ENCODE measurements at regions not wholly inside any gene's neighbourhood (a gene's known extent, or its start where the extent isn't known, plus 50 kb on each side); places are given as distances from the start of the nearest gene placed in this dataset.

DNA sequence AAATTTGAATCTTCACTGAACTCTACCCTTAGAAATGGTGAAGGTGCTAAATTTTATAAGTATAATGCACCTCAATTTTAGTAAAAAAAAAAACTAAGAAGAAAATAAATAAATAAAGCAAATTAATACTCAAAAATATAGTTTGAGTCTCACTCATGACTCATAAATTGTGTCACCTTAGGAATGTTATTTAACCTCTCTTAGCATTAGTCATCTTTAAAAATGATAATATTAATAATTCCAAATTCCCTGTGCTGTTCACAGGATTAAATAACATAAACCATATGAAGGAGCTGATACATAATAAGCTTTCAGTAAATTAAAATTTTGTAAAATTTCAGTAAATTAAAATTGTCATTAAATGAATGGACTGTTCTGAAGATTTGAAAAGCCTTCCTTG, 339.8 kb upstream of the RGMB start:
- intact Hi-C loops (cut with DNase I, micrococcal nuclease), result no loop called here
- TF ChIP-seq, protein P1, sequence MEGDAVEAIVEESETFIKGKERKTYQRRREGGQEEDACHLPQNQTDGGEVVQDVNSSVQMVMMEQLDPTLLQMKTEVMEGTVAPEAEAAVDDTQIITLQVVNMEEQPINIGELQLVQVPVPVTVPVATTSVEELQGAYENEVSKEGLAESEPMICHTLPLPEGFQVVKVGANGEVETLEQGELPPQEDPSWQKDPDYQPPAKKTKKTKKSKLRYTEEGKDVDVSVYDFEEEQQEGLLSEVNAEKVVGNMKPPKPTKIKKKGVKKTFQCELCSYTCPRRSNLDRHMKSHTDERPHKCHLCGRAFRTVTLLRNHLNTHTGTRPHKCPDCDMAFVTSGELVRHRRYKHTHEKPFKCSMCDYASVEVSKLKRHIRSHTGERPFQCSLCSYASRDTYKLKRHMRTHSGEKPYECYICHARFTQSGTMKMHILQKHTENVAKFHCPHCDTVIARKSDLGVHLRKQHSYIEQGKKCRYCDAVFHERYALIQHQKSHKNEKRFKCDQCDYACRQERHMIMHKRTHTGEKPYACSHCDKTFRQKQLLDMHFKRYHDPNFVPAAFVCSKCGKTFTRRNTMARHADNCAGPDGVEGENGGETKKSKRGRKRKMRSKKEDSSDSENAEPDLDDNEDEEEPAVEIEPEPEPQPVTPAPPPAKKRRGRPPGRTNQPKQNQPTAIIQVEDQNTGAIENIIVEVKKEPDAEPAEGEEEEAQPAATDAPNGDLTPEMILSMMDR (IDR thresholded peaks at IDR 0.05), result no peak
- no peak for DNase-seq
- Histone ChIP-seq H3K9me3 (peaks cover 17% of the 10 kb centered on the region), H3K36me3 (ENCODE audit: low read depth) (no peaks in the 10 kb centered on the region), H3K4me3 (no peak overlapping the region), H3K4me1 (ENCODE audit: low read depth) (peaks cover 2% of the 10 kb centered on the region)
- no peak for ATAC-seq

DNA sequence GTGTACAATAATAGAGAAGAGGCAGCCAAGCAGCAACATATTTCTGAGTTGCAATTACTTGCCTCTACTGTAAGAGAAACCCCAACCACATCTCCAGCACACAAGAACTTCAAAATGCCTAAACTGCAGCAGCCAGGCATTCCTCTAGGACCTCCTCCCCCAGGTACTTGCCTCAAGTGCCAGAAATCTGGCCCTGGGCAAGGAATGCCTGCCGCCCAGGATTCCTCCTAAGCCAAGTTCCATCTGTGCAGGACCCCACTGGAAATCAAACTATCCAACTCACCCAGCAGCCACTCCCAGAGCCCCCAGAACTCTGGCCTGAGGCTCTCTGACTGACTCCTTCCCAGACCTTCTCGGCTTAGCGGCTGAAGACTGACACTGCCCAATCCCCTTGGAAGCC, 336.8 kb upstream of the RGMB start:
- Histone ChIP-seq H3K9me3 (peaks cover 35% of the 10 kb centered on the region), H3K4me3 (no peak overlapping the region), H3K4me1 (ENCODE audit: low read depth) (no peaks in the 10 kb centered on the region), H3K36me3 (ENCODE audit: low read depth) (no peaks in the 10 kb centered on the region)
- no peak for DNase-seq
- TF ChIP-seq, protein P1 (IDR thresholded peaks at IDR 0.05), result no peak
- intact Hi-C loops (cut with DNase I, micrococcal nuclease), result no loop called here
- ATAC-seq, result no peak

DNA sequence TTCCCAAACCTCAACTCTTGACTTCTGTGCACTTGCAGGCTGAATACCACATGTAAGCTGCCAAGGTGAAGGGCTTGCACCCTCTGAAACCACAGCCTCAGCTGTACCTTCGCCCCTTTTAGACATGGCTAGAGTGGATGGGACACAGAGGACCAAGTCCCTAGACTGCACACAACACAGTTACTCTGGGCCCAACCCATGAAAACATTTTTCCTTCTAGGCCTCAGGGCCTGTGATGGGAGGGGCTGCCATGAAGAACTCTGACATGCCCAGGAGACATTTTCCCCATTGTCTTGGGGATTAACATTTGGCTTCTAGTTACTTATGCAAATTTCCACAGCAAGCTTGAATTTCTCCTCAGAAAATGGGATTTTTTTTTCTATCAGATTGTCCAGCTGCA, 331.0 kb upstream of the RGMB start:
- ATAC-seq, result no peak
- Histone ChIP-seq H3K36me3 (ENCODE audit: low read depth) (no peaks in the 10 kb centered on the region), H3K4me1 (ENCODE audit: low read depth) (no peaks in the 10 kb centered on the region), H3K4me3 (no peak overlapping the region), H3K9me3 (peaks cover 33% of the 10 kb centered on the region)
- intact Hi-C loops (cut with DNase I, micrococcal nuclease), result no loop called here
- no peak for DNase-seq
- TF ChIP-seq, protein P1 (IDR thresholded peaks at IDR 0.05), result no peak

DNA sequence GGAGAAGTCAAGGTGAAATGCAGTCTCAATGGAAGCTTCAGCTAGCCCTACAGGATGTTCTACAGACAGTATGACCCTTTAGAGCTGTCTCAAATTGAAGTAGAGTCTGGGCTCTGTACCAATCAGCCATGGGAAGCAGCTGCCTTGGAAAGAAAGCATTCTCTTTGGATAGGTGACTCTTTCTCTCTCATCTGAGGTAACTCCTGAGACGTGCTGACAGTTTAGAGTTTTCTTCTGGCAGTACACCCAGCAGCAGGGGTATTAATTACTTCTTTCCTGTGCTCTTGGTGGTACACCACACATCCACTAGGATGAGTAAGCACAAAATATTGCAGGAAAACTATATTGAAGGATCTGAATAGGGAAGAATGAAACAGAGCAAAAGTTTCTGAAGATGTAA, 329.6 kb upstream of the RGMB start:
- no peak overlapping the region for H3K4me3 ChIP-seq
- intact Hi-C loops (cut with DNase I, micrococcal nuclease), result no loop called here
- DNase-seq, result no peak
- ATAC-seq, result no peak
- no peaks in the 10 kb centered on the region for H3K36me3 ChIP-seq (ENCODE audit: low read depth)
- H3K9me3 ChIP-seq, result peaks cover 33% of the 10 kb centered on the region
- H3K4me1 ChIP-seq (ENCODE audit: low read depth), result no peaks in the 10 kb centered on the region
- TF ChIP-seq, protein P1 (IDR thresholded peaks at IDR 0.05), result no peak

DNA sequence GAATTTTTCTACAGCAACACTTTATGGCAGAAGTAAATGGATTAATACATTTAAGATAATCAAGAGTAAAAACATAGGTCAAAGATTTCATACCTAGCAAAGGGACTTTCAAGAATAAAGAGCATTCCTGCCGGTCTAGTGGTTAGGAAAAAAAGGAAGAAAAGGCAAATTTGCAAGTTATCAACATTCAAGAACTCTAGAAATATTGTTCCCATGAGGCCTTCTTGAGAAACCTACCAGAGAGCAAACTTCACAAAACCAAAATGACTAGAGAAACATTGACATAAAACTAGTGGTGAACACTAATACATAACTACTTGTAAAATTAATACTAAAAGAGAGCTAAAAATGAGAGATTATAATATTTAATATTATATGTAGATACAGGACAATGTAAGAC, 320.2 kb upstream of the RGMB start:
- no peak for DNase-seq
- Histone ChIP-seq H3K4me3 (no peak overlapping the region), H3K36me3 (ENCODE audit: low read depth) (no peaks in the 10 kb centered on the region), H3K9me3 (no peaks in the 10 kb centered on the region), H3K4me1 (ENCODE audit: low read depth) (no peaks in the 10 kb centered on the region)
- ATAC-seq, result no peak
- intact Hi-C loops (cut with DNase I, micrococcal nuclease), result no loop called here
- TF ChIP-seq, protein P1 (IDR thresholded peaks at IDR 0.05), result no peak

DNA sequence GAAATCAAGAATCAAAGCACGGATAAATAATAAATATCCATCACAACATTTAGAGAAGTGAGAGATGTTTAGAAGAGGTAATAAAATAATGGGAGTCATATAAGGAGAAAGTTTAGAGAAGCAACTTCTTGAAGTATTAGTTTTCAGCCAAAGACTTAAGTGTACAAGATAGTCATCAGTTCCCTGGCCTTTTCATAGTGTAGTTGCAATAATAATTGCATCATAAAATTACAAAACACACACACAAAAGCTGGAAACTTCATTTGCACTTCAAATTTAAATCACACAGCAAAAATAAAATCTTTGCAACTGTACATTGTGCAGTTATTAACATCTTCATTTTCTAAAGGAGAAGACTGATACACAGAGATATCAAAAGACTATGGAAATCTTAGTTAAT, 319.1 kb upstream of the RGMB start:
- ATAC-seq (no peak), DNase-seq (no peak)
- no peaks in the 10 kb centered on the region for H3K36me3 ChIP-seq (ENCODE audit: low read depth)
- TF ChIP-seq, protein P1 (IDR thresholded peaks at IDR 0.05), result no peak
- H3K4me1 ChIP-seq (ENCODE audit: low read depth), result no peaks in the 10 kb centered on the region
- no peak overlapping the region for H3K4me3 ChIP-seq
- intact Hi-C loops (cut with DNase I, micrococcal nuclease), result no loop called here
- H3K9me3 ChIP-seq, result no peaks in the 10 kb centered on the region
